ENCODE measurements at regions not wholly inside any gene's neighbourhood (a gene's known extent, or its start where the extent isn't known, plus 50 kb on each side); places are given as distances from the start of the nearest gene placed in this dataset.

DNA sequence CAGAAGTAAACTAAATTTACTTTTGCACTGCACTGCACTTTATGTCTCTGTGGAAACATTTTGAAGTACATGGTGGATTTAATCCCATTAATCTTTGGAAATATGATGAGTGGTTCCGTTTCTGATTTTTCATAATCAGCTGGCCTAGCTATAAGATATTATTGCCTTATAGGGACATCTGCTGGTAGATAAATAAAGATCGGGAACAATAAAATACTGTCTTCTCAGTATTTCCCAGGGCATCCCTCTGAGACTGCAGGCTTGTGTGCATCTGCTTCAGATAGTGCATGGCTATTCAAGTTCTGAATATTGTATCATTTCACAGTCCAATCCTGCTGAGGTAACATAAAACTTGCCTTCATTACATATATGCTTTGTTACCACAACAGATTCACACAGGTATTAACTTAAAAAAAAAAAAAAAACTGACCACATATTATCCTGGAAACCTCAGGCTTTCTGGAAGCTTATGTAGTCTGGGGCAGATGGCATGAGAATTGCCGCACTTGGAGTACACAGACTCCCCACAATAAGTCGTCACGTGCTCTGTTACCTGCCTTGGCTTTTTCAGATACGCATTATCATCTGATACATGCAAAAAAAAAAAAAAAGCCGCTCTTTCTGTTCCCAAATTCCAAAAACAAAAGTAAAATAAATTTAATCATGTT, 330.8 kb upstream of the AGTR1 start:
- no peak overlapping the region for H3K27ac ChIP-seq
- TF ChIP-seq POLR2AphosphoS5 (IDR thresholded peaks at IDR 0.05), result no peak
- TF ChIP-seq EP300 (IDR thresholded peaks at IDR 0.05), result no peak
- TF ChIP-seq, protein P1, sequence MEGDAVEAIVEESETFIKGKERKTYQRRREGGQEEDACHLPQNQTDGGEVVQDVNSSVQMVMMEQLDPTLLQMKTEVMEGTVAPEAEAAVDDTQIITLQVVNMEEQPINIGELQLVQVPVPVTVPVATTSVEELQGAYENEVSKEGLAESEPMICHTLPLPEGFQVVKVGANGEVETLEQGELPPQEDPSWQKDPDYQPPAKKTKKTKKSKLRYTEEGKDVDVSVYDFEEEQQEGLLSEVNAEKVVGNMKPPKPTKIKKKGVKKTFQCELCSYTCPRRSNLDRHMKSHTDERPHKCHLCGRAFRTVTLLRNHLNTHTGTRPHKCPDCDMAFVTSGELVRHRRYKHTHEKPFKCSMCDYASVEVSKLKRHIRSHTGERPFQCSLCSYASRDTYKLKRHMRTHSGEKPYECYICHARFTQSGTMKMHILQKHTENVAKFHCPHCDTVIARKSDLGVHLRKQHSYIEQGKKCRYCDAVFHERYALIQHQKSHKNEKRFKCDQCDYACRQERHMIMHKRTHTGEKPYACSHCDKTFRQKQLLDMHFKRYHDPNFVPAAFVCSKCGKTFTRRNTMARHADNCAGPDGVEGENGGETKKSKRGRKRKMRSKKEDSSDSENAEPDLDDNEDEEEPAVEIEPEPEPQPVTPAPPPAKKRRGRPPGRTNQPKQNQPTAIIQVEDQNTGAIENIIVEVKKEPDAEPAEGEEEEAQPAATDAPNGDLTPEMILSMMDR (IDR thresholded peaks at IDR 0.05), result no peak
- no peak for TF ChIP-seq POLR2A (IDR thresholded peaks at IDR 0.05)
- no peak for ATAC-seq
- H3K27me3 ChIP-seq, result no peaks in the 10 kb centered on the region
- H3K36me3 ChIP-seq, result no peaks in the 10 kb centered on the region
- no peaks in the 10 kb centered on the region for H3K4me1 ChIP-seq
- no peaks in the 10 kb centered on the region for H3K9me3 ChIP-seq
- no peak overlapping the region for H3K4me3 ChIP-seq
- WGBS, 2 donors (ENCODE audit: low coverage in 1 of 2), result 62 to 79% methylated on average over 7 of the region's 7 CpGs

DNA sequence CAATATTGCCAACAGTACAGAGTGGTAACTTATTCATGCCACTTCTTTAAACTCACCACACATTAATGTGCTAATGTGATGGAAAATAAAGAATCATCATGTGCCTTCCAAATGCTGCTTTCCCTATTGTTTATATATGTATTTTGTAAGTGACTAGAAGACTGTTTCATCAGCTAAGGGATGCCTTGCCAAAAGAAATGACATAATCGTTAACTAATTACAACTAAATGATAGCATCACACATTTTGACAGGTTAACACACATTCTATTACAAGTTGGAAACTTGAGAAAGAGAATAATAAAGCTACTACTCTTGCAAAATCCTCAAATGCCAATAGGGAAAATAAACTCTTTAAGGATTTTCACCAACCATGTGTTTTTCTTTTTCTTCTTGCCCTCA, 329.9 kb upstream of the AGTR1 start:
- Histone ChIP-seq H3K9me3 (no peaks in the 10 kb centered on the region), H3K4me3 (no peak overlapping the region), H3K27me3 (no peaks in the 10 kb centered on the region), H3K27ac (no peak overlapping the region), H3K4me1 (no peaks in the 10 kb centered on the region), H3K36me3 (no peaks in the 10 kb centered on the region)
- ATAC-seq, result no peak
- no peak for TF ChIP-seq EP300 (IDR thresholded peaks at IDR 0.05)
- TF ChIP-seq, protein P1 (IDR thresholded peaks at IDR 0.05), result no peak
- TF ChIP-seq POLR2A (IDR thresholded peaks at IDR 0.05), result no peak
- TF ChIP-seq POLR2AphosphoS5 (IDR thresholded peaks at IDR 0.05), result no peak
- WGBS, 2 donors (ENCODE audit: low coverage in 1 of 2), result 38 to 64% methylated on average over 1 of the region's 1 CpG

DNA sequence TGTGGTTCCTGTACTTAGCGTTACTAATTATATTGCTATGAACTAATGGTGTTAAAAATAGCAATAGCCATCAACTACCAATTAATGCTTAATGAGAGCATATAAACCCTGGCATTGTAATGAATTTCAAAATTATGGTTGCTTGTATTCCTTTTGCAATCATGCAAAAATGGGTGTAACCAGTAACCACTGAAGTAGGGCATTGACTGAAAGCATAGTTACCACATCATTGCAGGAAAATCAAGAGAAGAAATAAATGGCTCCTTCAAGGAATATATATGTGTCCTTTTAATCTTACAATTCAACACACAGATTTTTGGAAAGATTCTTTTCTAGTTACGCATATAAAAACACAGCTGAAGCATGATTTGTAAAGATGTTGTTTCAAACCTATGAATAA, 328.3 kb upstream of the AGTR1 start:
- Histone ChIP-seq H3K27ac (no peak overlapping the region), H3K36me3 (no peaks in the 10 kb centered on the region), H3K4me1 (no peaks in the 10 kb centered on the region), H3K9me3 (no peaks in the 10 kb centered on the region), H3K27me3 (no peaks in the 10 kb centered on the region), H3K4me3 (no peak overlapping the region)
- ATAC-seq, result no peak
- no peak for TF ChIP-seq EP300 (IDR thresholded peaks at IDR 0.05)
- TF ChIP-seq, protein P1 (IDR thresholded peaks at IDR 0.05), result no peak
- no peak for TF ChIP-seq POLR2A (IDR thresholded peaks at IDR 0.05)
- TF ChIP-seq POLR2AphosphoS5 (IDR thresholded peaks at IDR 0.05), result no peak
- 65 to 89% methylated on average over 2 of the region's 2 CpGs for WGBS, 2 donors (ENCODE audit: low coverage in 1 of 2)

DNA sequence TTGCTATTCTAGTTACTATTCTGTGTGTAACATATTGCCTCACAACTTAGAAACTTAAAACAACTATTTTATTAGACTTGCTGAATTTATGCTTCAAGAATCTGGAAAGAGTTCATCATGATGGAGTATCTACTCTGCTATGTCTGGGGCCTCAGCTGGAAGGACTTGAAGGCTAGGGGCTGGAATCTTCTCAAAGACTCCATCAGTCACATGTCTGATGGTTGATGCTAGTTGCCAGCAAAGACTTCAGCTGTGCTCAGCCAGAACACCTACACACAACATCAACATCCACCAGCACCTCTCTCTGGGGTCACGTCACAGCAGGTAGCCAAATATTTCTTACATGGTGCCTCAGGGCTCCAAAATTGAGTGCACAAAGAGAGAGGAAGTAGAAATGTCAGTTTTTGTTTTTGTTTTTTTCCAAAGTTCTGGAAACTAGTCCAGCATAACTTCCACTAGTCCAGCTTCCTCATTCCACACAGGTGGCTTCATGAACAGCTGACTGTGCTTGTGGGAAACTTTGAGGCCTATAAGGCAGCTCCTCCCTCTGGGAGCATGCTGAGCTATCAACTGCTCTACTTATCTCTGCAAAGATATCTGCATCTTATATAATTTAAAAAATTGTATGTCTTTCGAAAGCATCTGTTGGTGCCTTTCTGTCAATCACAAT, 325.4 kb upstream of the AGTR1 start:
- no peaks in the 10 kb centered on the region for H3K36me3 ChIP-seq
- no peak overlapping the region for H3K4me3 ChIP-seq
- no peaks in the 10 kb centered on the region for H3K4me1 ChIP-seq
- no peaks in the 10 kb centered on the region for H3K9me3 ChIP-seq
- no peak overlapping the region for H3K27ac ChIP-seq
- WGBS, 2 donors (ENCODE audit: low coverage in 1 of 2), result 79 to 83% methylated on average over 2 of the region's 2 CpGs
- TF ChIP-seq, protein P1 (IDR thresholded peaks at IDR 0.05), result no peak
- no peak for TF ChIP-seq POLR2A (IDR thresholded peaks at IDR 0.05)
- TF ChIP-seq EP300 (IDR thresholded peaks at IDR 0.05), result no peak
- TF ChIP-seq POLR2AphosphoS5 (IDR thresholded peaks at IDR 0.05), result no peak
- no peak for ATAC-seq
- no peaks in the 10 kb centered on the region for H3K27me3 ChIP-seq

DNA sequence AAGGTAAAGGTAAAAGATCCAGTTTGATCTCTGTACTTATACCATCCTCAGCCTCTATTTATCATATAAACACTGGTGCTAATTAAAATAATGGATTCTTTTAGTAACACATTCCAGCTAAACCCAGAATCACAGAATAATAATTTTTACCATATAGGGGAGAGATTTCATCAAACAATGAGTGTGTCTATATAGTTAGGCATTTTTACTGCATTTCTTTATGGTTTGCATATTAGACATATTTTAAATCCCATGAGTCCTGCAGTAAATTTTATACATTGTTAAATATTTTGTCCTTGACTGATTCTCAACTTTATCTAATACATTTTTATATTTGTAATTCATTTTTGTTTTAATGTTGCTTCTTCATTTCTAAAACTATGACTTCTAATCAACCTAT, 323.7 kb upstream of the AGTR1 start:
- Histone ChIP-seq H3K9me3 (no peaks in the 10 kb centered on the region), H3K27me3 (no peaks in the 10 kb centered on the region), H3K36me3 (no peaks in the 10 kb centered on the region), H3K4me3 (no peak overlapping the region), H3K27ac (no peak overlapping the region), H3K4me1 (no peaks in the 10 kb centered on the region)
- TF ChIP-seq POLR2AphosphoS5 (IDR thresholded peaks at IDR 0.05) (no peak), POLR2A (IDR thresholded peaks at IDR 0.05) (no peak), EP300 (IDR thresholded peaks at IDR 0.05) (no peak)
- TF ChIP-seq, protein P1 (IDR thresholded peaks at IDR 0.05), result no peak
- ATAC-seq, result no peak

Measured in gastroesophageal sphincter (tissue), 4 donors.